GM19438 (cell line): ENCODE measurements at regions not wholly inside any gene's neighbourhood (a gene's known extent, or its start where the extent isn't known, plus 50 kb on each side); places are given as distances from the start of the nearest gene placed in this dataset.

Source experiments
- ATAC-seq: cut with Tn5 transposase; IDR thresholded peaks from one replicate; pipeline ENCODE4 v1.9.1; 2021; ENCODE audit warnings: low read depth; ENCODE audit not compliant: unreplicated experiment

DNA sequence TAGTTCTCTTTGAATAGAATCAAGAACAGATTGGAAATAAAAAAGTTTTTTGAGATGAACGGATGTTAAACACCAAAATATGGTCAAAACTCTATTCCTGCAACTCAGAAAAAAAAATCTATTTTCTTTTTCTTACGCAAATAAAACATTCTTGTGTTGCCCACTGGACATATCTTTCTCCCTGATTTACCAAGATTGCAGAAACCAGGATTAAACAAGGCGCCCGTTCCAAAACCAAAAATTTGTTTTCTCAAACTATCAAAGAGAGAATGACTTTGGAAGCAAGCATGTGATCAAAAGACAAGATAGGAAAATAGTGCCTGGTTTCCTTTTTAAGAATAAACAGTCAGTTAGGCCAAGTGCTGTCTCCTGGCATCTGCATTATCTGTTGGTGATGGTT, 273.1 kb downstream of the CLIC5 start:
- ATAC-seq: no peak

DNA sequence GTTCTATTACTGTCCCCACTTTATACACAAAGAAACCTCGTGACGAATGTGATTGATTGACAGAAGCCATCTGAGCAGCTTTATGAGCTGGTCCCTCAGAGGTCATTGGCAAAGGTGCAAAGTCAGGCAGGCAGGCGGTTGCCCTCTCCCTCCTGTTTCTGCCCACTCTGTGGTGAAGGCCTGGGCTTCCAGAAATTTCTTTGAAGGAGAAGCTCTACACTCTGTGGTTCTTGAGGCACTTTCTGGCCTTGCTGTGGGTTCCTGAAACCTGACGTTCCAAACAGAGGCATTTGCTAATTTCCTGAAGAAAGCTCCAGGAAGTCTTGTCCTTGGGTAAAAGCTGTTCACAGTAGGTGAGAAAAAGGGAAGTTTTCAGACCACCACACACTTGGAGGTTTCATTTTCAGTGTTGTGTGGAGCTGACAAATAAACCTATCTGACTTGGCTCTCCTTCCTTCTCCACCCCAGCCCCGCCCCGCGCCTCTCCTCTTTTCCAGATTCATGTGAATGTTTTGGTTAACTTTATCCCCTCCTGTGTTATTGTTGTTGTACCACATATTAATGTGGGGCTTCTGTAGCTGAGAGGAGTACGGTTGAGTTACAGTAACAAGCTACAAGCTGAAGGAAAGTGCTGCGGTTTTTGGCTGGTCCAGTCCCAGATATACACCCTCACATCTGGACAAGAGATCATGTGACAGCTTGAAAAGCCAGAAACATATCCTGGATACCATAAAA, 274.1 kb downstream of the CLIC5 start:
- peak; percentile 61 for ATAC-seq

DNA sequence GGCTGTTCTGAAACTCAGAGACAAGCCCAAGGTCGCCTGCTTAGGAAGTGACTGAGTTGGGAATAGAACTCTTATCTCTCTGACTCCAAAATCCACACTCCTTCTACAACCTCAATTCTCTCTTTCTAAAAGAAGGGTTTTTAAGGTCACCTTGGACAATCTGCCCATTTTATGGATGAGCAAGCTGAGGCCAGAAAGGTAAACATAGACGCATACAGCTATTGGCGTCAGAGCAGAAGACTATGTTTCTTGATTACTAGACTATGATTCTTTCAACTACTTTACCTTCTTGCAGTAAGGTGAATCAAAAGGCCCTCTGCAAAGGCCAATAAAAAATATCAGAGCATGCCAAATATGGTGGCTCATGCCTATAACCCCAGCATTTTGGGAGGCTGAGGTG, 276.6 kb downstream of the CLIC5 start:
- ATAC-seq: no peak

DNA sequence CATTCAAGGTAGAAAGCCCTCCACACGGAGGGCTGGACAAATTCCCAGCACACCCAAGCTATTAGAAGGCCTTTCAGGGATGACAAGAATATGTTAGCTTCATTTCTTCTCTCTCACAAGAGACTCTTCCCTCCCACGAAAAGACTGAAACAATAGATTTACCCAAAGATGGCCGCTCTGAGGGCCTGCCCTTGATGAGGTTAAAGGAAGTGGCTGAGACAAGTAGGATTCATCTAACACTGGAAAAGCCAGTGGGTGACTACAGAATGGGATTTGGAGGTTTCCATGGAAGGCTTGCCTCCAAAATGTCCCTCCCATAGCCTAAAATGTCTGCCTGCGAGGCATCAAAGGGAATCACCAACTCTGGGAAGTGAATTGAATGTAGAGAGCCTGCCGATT, 277.6 kb downstream of the CLIC5 start:
- no peak for ATAC-seq

DNA sequence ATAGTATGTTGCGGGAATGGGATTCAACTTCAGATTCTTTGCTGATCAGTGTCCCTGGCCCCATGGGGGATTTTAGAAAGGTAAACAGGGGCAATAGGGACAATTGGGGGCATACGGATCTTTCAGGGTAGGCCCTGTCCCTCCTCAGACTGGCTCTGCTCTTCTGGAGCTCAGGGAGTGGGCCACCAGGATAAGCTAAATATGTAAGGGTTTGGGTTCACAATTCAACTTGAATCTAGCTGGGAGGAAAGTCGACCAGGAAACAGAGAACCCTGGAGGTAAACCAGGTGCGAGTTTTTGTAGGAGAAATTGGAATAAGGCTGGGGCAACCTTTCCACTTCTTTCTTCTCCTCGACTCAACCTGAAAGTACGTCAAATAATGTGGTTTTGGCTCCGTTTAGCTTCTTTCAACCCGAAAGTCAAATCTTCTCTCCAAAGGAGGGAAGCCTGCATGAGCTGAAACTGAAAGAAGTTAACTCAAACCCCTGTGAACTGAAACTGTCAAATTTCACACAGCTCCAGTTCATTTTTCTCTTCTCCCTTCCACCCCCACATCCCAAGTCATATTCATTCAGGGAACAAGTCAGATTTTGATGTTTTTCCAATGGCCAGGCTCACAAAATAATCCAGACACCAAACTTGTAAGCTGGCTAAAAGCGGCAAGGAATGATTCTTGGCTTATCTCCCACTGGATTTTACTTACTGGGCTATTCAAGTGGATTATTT, 278.2 kb downstream of the CLIC5 start:
- ATAC-seq: peak; percentile 67

DNA sequence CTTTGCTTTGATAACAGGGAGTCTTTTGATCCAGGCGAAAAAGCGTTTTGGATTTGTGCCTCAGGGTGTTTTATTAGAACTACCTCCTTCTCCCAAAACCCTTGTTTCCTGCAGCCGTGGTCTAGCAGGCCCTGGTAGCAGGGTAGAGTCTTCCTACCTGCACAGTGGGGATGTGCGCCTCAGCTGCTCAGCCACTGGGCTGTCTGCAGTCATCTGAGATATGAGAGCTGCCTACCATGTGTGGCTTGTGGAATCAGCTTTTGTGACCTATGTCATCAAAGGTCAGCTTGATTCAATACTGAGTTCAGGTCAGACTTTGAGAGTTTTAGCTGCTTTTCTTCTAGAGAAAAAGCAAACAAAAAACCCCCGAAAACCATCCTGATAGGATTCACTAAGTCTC, 279.5 kb downstream of the CLIC5 start:
- no peak for ATAC-seq

DNA sequence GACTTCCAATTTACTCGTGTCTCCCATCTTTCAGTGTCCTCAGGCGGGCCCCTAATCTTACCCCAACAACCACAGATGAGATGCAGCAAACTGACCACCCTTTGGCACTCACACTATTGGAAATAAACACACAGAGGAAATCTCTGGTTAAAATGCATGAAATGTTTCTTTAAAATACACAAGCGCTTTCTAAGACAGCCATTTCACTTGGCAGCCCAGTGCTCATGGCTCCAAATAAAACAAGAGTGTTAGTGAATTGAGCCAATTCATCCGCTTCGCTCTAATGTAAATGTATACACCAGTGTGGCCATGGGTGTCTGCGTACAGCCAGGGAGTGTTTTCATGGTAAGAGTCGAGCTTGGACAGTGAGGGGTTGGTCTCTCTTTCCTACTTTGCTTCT, 282.9 kb downstream of the CLIC5 start:
- no peak for ATAC-seq

DNA sequence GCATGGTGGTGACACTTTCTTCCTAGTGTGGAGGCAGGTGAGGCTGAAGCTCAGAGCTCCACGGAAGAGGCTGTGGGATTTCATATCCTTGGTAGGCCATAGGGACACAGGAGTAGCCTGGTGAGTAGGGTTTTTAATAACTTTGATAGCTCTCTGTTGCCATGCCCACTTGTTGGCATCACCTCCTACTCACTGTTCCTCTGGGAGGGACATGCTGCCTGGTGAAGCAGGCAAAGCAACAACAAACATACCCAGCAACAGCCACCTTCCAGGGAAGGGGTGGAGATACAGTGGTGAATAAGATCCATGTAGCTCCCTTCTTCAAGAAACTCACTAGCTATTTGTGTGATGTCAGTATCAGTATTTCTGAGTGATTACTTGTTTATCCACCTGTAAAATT, 285.4 kb downstream of the CLIC5 start:
- ATAC-seq: no peak

DNA sequence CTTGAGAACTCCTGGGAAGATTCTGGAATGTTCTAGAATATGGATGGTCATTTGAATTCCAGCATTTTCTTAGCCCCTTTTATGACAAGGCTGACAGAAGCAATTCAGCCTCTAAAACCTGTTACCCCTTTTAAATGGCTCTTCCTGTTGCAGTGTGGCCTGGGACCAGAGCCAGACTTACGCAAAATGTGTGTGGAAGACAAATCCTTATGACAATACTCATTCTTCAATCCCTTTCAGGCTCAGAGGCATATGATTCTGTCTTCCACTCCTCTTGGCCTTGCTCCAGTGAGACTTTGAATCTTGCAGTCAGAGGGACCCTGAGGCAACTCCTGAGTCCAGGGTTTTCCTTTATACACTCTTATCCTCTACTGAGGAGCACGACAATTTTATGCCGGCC, 287.0 kb downstream of the CLIC5 start:
- ATAC-seq: no peak

DNA sequence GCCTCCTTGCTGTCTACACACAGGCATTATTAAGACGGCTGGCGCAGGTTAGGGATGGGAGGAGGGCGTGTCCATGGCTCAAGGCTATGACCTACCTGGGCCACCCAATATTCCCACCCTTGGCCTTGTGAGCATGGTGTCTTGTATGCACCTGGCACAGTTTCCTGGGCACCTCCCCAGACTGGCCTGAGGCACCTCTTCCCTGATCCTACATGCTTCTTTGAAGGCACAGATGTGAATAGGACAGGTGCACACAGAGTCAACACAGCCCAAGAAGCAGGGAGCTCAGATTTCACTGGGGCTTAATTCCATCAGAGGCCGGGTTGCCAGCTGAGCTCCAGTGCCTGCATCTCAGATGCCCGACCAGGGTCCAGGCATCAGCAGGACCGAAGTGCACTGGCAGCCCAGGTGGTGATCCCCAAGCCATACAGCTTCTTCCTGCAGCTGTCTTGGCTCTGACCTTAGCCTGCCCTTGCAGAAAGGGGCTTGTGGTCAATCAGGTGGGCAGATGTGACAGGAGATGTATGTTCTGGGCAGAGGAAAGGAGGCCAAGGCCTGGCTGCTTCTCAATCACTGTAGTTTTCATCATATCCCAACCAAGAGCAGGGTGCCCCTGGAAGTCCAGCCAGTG, 287.7 kb downstream of the CLIC5 start:
- ATAC-seq: no peak

DNA sequence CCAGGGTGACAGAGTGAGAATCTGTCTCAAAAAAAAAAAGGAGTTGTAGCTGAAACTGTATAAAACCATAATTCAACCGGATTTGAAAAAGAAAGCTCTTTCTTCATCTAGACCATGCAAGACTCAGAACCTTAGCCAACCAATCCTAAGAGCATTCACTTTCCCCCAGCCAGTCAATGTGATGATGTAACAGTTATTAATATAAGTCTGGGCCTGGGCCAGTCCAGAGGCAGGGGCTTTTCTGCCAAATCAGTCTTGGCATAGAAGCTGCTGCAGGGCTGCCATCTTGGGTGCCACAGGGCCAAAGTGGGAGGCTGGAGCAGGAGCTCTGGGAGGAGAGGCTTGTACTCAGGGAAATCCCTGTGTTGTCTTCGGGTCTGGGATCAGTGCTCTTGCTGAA, 288.4 kb downstream of the CLIC5 start:
- no peak for ATAC-seq

DNA sequence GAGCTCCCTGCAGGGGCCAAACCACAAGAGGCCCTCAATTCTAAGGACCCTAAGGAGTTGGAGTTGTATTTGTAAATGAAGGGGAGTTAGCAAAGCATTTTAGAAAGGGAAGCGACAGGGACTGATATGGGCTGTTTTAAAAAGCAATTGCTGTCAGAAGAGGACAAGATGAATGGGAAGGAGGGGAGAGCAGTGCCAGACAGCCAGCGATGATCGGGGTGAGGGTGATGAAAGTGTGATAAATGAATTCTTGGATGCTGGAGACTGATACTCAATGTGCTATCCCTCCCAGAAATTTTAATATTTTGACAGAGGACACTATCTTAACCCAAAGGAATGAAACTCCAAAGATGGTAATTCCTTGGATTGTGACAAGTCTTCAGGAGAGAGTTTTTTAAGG, 289.2 kb downstream of the CLIC5 start:
- no peak for ATAC-seq

DNA sequence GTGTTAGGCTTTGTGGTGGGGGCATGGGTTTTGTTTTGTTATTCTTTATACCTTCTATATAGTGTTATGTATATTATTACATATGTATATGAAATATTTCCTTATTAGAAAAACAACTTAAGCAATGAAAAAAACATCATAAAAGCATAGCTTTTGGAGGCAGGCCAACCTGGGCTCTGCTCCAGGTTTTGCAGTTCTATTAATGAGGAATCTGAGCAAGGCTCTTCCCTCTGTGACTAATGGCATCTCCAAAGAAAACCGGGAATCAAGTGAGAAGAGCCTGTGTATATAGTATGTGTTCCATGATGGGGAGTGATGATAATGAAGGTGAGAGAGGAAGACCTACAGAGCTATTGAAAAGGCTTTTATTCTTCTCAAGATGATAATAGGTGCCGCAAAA, 291.1 kb downstream of the CLIC5 start:
- ATAC-seq: no peak

DNA sequence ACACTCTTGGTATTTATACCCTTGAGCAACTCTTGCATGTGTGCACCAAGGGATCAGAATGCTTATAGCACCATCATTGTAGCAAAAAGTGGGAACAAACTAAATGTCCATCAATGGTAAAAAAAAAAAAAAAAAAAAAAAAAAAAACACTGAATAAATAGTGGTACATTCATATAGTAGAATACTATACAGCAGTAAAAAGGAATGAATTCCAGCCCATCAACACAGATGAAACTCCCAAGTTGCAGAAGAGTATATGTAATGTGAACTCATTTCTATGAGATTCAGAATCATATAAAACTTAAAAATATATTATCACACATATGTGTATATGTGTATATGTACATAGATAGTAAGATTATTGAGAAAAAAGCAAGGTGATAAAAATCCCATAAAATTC, 291.6 kb downstream of the CLIC5 start:
- no peak for ATAC-seq

DNA sequence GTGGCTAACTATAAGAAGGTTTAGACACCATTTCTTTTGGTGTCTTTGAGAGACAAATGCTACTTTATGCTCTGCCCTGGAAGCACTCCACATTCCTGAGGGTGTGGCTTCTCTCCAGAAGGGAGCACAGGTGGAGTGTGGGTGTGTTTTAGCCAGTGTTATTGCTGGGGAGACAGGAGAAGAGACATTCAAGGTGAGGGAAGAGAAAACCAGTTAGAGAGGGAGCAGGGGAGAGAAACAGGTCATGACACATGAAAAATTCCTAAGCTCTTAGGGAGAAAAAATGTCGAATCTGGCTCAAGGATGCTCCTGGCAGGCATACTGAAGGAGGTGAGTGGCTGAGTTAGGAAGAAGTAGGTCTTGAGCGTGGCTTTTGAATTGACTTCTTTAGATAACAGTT, 292.8 kb downstream of the CLIC5 start:
- ATAC-seq: no peak

DNA sequence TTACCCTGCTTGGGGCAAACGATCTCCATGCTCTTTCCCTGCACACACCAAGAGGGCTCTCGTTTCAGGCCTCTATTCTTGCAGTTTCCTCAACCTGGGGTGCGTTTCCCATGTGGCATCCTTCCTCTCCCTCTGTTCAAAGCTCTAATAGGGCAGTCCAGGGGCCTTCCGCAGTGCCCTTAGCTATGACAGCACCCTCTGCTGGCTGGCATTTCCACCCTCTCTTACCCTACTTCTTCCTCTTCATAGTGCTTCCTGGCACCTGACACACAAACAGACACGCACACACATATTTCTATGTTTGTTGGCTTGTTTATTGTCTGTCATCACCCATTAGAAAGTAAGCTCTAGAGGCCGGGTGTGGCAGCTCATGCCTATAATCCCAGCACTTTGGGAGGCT, 294.0 kb downstream of the CLIC5 start:
- no peak for ATAC-seq

DNA sequence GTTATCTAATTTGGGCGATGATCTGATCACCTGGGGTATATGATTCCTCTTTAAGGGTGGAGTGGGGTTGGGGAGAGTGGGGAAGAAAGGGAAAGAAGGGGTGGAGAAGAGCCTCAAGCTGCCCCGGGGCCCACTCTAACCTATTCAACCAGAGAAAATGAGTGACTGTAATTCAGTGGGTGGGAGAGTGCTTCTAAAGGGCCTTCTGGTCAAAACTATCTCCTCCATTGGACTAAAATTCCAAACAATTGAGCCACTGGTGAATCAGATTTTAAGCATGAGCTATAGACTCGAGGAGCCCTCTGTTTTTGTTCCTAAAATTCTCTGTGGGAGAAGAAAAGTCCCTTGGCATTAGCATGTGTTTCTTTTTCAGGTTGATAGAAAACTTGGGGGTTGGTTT, 296.8 kb downstream of the CLIC5 start:
- ATAC-seq: no peak

DNA sequence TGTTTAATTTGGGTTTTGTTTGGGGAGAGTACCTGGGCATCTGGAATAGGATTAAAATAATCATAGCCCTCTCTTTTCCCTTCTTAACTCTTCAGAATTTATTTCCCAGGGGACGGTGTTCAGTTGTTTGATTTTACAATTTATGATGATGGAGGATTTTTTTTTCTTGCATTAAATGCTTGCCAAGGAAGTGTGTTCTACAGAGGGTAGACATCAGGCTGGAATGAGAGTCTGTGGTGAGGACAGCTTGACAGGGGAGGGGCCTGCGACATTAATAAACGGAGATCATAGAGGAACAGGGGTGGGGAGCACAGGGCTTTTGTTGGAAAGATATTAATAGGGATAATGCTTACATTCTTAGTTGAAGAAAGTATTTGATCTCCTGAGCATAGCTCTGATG, 297.5 kb downstream of the CLIC5 start:
- no peak for ATAC-seq

DNA sequence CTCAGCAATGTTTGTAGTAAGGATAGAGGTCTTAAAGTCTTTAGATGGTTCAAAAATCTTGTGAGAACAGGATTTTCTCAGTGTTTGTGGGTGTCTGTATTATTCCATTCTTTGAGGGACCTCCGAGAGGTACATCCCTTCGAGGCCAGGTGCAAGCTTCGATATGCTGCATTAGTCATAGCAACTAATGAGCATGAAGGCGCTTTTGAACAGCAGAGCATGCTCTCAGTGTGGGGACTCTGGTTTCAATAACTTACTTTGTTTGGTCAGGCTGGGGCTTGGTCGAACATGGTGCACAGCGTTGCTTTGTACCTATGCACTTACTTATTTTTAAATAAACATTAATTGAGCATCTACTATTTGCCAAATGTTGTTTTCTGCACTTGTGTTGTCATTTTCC, 297.9 kb downstream of the CLIC5 start:
- no peak for ATAC-seq

DNA sequence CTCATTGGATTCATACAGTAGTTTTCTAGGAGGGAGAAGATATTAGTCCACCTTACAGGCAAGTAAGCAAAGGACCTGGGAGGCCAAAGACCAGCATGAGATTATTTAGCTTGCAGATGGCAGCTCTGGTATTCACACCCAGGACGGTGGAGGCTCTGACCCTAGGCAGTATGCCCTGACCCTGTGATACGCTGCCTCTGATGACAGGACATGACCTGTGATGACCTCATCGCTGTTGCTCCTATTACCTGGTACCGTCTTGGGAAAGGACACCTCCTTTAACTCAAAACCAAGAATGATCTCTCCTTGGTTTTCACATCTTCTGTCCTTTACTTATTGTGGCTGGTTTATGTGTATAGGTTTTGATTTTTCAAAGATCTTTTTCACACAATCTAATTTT, 298.6 kb downstream of the CLIC5 start:
- no peak for ATAC-seq

DNA sequence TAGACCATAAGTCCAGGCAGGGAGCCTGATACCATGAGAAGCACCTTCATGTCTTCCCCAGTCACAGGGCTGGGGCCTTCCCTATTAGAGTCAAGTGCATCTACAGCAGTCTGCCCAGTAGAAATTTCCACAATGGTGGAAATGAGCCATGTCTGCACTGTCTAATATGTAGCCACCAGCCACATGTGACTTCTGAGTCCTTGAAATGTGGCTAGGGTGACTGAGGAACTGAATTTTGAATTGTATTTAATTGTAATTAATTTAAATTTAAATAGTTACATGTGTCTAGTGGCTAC, 300.2 kb downstream of the CLIC5 start:
- no peak for ATAC-seq
